Right kidney (tissue), 1 donor: ENCODE measurements at regions not wholly inside any gene's neighbourhood (a gene's known extent, or its start where the extent isn't known, plus 50 kb on each side); places are given as distances from the start of the nearest gene placed in this dataset.

Experiments used
- DNase-seq: peaks from one replicate; pipeline ENCODE4 v3.0.0-alpha.2; 2016

DNA sequence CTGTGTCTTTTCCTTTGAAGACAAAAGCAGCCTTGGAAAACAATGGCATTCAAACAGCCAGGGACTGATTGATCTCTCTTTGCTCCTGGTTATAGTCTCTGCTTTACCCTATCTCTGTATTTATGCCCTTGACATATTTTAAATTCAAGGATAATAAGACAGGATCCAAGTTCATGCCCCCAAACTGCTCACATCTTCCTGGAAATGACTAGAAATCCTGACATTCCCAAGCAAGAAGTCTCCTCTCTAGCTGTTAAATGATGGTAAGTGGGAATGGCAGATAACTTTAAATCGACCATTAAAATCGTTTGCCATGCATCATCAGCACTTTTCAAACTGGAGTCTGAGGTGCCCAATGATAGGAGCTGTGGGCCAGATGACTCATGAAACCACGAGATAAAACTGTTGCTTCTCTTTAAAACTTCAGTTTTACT lies 435.6 kb downstream of the FOXO1 start:
- DNase-seq: no peak

- no peak for DNase-seq
Observed at GRCh38 chr13:40231311-40231710, 435.1 kb downstream of the FOXO1 start.

- no peak for DNase-seq
Observed at GRCh38 chr13:40231751-40232150, 434.7 kb downstream of the FOXO1 start.

- DNase-seq: no peak
Observed at GRCh38 chr13:40232311-40233040, 434.0 kb downstream of the FOXO1 start.

- peak; percentile 23 for DNase-seq
Observed at GRCh38 chr13:40233731-40234195, 432.7 kb downstream of the FOXO1 start.

GRCh38 chr13:40235160-40235796 lies 431.2 kb downstream of the FOXO1 start:
- DNase-seq: no peak

DNA sequence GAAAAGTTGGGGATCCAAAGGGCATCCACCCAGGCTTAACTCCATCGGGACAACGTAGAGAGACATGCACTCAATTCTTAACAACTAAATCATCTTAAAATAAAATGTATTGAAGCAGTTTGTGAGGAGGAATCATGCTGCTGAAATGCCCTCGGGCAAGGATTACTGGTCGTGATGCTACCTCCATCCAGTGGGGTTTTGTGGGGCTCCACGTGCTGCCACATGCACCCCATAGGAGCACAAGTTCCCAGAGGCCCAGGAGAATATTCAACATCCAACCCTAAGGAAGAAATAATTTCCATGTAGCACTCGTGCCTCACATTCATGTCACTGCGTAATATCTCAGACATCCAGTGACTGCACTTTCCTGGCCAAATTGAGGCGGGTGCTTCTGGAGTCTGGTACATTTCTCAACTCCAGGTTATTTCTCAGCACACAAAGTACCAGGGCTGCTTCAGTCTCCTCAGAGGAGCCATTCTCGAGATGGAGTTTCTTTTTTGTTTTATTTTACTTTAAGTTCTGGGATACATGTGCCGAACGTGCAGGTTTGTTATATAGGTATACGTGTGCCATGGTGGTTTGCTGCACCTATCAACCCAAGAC lies 429.8 kb downstream of the FOXO1 start:
- DNase-seq: no peak

DNA sequence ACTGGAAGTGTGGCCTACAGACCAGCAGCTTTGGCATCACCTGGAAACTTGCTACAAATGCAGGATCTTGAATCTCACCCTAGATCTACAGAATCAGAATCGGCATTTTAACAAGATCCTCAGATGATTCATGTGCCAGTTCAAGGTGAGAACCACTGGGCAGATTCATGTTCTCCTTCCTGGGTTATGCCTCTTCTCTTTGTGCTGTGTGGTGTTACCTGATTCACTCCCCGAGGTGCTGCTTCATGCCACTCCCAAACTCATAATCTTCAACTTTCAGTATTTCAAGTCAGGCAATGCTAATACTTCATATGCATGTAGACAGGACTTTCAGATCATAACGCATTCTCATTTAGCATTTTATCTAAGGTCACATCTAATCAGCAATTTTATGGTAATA lies 427.7 kb downstream of the FOXO1 start:
- DNase-seq: no peak

DNA sequence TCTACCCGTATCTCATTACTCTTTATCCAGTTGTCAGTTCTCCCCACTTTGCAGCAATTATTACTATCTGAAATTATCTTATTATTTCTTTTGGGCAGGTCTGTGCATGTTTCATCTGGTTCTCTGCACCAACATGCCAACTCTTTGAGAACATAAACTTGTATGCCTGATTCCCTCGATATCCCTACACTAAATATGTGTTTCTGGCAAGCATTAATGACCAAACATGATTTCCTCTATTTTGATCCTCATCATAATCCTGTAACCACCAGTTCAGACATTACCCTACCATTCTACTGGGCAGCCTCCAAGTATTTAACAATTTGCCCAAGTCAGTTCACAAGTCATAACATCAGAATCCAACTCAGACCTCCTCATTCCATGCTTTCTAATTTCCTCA lies 426.1 kb downstream of the FOXO1 start:
- no peak for DNase-seq

- DNase-seq: no peak
Observed at GRCh38 chr13:40241125-40241798, 425.2 kb downstream of the FOXO1 start.

DNA sequence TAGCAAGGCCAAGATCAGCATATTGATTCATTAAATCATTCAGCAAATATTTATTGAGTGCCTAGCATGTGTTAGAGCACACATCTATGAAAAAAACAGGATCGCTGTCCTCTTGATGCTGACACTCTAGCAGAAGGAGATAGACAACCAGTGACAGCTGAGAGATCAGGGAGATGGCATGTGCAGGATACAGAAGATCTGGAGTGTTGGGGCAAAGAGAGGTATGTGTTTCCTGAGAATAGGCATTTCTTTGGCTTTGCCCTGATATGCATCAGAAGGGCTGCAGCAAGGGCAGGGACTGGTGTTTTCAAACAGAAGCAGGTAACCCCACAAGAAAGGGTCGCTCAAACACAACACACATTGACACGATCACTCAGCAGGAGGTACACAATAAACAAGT lies 423.4 kb downstream of the FOXO1 start:
- DNase-seq: no peak

GRCh38 chr13:40243982-40244381 lies 422.5 kb downstream of the FOXO1 start:
- no peak for DNase-seq

- no peak for DNase-seq
Observed at GRCh38 chr13:40245567-40245966, 420.9 kb downstream of the FOXO1 start.

DNA sequence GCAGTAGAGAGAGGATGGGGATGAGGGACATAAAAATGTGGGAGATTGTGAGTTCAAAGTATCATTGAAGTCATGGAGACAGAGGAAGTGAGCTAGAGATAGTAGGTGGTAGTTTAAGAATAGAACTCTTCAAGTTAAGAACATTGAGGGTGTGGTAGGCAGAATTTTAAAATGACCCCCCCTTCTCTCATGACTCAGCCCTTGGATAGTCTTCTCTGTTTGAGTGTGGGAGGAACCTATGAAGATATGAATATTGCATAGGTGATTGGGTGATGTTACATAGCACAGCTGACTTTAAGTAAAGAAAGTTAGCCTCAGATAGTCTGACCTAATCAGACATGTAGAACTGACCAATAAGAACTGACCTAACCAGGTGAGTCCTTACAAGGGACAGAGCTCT lies 418.6 kb downstream of the FOXO1 start:
- no peak for DNase-seq

DNA sequence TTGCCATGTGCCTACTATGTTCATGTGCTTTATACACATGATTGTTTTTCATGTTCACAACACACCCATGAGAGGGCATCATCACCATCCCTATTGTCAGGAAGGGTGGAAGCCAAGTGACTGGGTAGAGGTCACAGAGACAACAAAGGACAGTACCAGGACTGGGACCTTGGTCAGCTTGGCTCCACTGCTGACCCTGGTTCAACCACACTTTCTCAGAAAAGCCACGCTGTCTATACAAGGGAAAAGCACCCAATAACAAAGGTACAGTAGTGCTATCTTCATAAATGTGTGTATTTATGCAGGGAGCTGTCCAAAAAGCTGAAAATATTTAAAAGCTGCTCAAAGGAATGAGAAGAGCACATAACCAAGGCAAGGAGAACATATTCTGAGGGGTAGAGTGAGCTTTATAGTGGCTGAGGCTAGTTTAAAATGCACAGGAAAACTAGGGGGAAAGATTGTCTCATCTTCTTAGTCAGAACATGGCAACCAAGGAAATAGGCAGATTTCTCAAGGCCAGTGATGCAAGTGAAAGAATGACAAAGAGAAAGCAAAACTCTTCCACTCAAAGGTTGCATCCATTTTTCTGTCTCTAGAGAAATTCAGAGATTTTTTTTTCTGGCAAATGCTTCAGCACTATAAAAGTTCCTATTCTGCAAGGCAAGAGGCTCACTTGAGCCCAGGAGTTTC lies 415.0 kb downstream of the FOXO1 start:
- DNase-seq: no peak

- DNase-seq: no peak
Observed at GRCh38 chr13:40252241-40252640, 414.2 kb downstream of the FOXO1 start.

- DNase-seq: no peak
Observed at GRCh38 chr13:40252676-40253075, 413.8 kb downstream of the FOXO1 start.

- no peak for DNase-seq
Observed at GRCh38 chr13:40254394-40254793, 412.0 kb downstream of the FOXO1 start.

GRCh38 chr13:40255551-40255950 lies 410.9 kb downstream of the FOXO1 start:
- DNase-seq: no peak

DNA sequence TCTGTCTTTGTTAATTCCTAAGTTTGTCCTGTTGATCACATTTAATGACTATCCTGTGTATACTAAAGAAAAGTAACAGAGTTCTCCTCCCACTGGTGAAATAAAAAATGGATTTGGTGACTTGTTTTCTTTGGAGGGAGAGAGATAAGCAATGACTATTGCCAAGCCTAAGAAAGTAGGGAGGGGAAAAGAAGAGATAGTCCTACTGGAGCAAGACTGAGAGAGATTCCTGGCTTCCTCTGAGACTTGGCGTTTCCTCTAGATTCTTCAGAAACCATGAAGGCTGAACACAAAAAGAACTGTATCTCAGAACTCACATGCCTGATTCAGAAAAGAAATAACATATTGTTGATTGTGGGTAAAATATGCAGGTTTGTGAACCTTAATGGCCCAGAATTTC lies 406.5 kb downstream of the FOXO1 start:
- no peak for DNase-seq

DNA sequence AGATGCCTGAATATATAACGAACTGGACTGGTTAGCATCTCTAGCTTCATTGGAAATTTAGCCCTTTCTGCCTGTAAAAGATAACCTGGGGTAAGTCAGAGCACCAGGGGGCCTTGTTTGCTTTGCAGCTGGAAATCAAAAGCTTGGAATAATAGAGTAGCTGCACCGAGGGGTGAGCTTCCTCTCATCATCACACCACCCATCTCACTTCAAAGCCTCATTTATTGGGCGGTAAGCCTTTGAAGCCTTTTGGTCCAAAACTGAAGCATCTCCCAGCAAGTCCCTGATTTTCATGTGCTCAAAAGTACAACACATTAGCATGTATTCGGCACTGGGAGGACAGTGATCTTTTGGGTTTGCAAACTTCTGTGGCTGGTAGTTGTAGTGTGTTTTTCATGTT lies 405.1 kb downstream of the FOXO1 start:
- DNase-seq: no peak

DNA sequence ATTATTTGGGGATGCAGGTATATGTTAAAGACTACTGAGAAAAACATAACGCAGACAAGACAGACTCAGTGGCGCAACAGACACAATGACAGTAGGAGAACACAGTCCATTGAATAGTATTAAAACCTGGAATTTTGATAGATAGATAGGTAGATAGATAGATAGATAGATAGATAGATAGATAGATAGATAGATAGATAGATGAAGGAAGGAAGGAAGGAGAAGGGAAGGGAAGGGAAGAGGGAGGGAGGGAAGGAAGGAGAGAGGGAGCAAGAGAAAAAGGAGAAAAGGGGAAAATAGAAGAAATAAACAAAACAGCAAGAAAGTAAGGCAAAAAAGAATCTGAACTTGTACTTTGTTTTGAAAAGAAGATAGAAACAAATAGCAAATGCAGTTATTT lies 404.5 kb downstream of the FOXO1 start:
- no peak for DNase-seq

GRCh38 chr13:40269086-40269485 lies 397.4 kb downstream of the FOXO1 start:
- DNase-seq: no peak
